Progenitor cell of endocrine pancreas (in vitro differentiated cells): ENCODE measurements at regions not wholly inside any gene's neighbourhood (a gene's known extent, or its start where the extent isn't known, plus 50 kb on each side); places are given as distances from the start of the nearest gene placed in this dataset.

Source experiments
- DNase-seq: peaks from one replicate; pipeline ENCODE4 v3.0.0; 2021; ENCODE audit warnings: low spot score; ENCODE audit not compliant: unreplicated experiment
- H3K27ac Mint-ChIP-seq: 2 replicates; pipeline ENCODE4 v1.8.0; 2021; ENCODE audit warnings: mild to moderate bottlenecking, moderate library complexity, mixed read lengths
- H3K27me3 Mint-ChIP-seq: 2 replicates; pipeline ENCODE4 v1.8.0; 2021; ENCODE audit warnings: mixed read lengths
- H3K36me3 Mint-ChIP-seq: 2 replicates; pipeline ENCODE4 v1.8.0; 2022; ENCODE audit warnings: mixed read lengths; ENCODE audit not compliant: insufficient read depth
- H3K4me1 Mint-ChIP-seq: 2 replicates; pipeline ENCODE4 v1.8.0; 2021; ENCODE audit warnings: low read depth, mixed read lengths
- H3K4me3 Mint-ChIP-seq: 2 replicates; pipeline ENCODE4 v1.8.0; 2021; ENCODE audit warnings: low read depth, mild to moderate bottlenecking, moderate library complexity, mixed read lengths
- H3K9me3 Mint-ChIP-seq: 2 replicates; pipeline ENCODE4 v1.8.0; 2021; ENCODE audit warnings: low read depth, mixed read lengths
- CTCF ChIP-seq: fragments of 200-600 bp; sonication (generic); IDR thresholded peaks from one replicate; pipeline ENCODE4 v1.5.0; 2021; ENCODE audit warnings: antibody characterized with exemption, mild to moderate bottlenecking; ENCODE audit not compliant: unreplicated experiment

GRCh38 chr2:18357537-18357936 lies 202.9 kb downstream of the RDH14 start:
- Mint-ChIP-seq H3K27ac (no peak overlapping the region), H3K4me3 (no peak overlapping the region), H3K36me3 (no peaks in the 10 kb centered on the region), H3K9me3 (no peaks in the 10 kb centered on the region), H3K27me3 (no peaks in the 10 kb centered on the region), H3K4me1 (no peaks in the 10 kb centered on the region)
- DNase-seq: no peak
- no peak for TF ChIP-seq CTCF

GRCh38 chr2:18356676-18357075 lies 203.8 kb downstream of the RDH14 start:
- no peak for DNase-seq

GRCh38 chr2:18349421-18349820 lies 211.0 kb downstream of the RDH14 start:
- H3K27ac Mint-ChIP-seq: no peak overlapping the region
- H3K4me1 Mint-ChIP-seq: no peaks in the 10 kb centered on the region
- no peaks in the 10 kb centered on the region for H3K27me3 Mint-ChIP-seq
- DNase-seq: no peak
- TF ChIP-seq CTCF: no peak
- peaks cover 4% of the 10 kb centered on the region for H3K9me3 Mint-ChIP-seq
- H3K36me3 Mint-ChIP-seq: no peaks in the 10 kb centered on the region
- H3K4me3 Mint-ChIP-seq: no peak overlapping the region

More at GRCh38 chr2:18356676-18357075, 203.8 kb downstream of the RDH14 start:
- Mint-ChIP-seq H3K9me3 (no peaks in the 10 kb centered on the region), H3K4me3 (no peak overlapping the region), H3K36me3 (no peaks in the 10 kb centered on the region), H3K27me3 (no peaks in the 10 kb centered on the region), H3K27ac (no peak overlapping the region), H3K4me1 (no peaks in the 10 kb centered on the region)
- TF ChIP-seq CTCF: no peak

- no peaks in the 10 kb centered on the region for H3K4me1 Mint-ChIP-seq
- H3K27ac Mint-ChIP-seq: no peak overlapping the region
- H3K27me3 Mint-ChIP-seq: no peaks in the 10 kb centered on the region
- peaks cover 8% of the 10 kb centered on the region for H3K9me3 Mint-ChIP-seq
- H3K36me3 Mint-ChIP-seq: no peaks in the 10 kb centered on the region
- TF ChIP-seq CTCF: no peak
- no peak for DNase-seq
- H3K4me3 Mint-ChIP-seq: no peak overlapping the region
Observed at GRCh38 chr2:18346874-18347273, 213.6 kb downstream of the RDH14 start.

- DNase-seq: no peak
Observed at GRCh38 chr2:18346344-18346743, 214.1 kb downstream of the RDH14 start.

More at GRCh38 chr2:18346344-18346743, 214.1 kb downstream of the RDH14 start:
- H3K4me1 Mint-ChIP-seq: no peaks in the 10 kb centered on the region
- no peaks in the 10 kb centered on the region for H3K27me3 Mint-ChIP-seq
- peaks cover 8% of the 10 kb centered on the region for H3K9me3 Mint-ChIP-seq
- no peaks in the 10 kb centered on the region for H3K36me3 Mint-ChIP-seq
- TF ChIP-seq CTCF: no peak
- no peak overlapping the region for H3K4me3 Mint-ChIP-seq
- no peak overlapping the region for H3K27ac Mint-ChIP-seq
